H1 (cell line): ENCODE measurements at regions not wholly inside any gene's neighbourhood (a gene's known extent, or its start where the extent isn't known, plus 50 kb on each side); places are given as distances from the start of the nearest gene placed in this dataset.

Experiments
- ASH2L ChIP-seq: fragments of 200-600, 300-600 bp; sonication (generic); IDR thresholded peaks from one replicate; pipeline ENCODE4 v1.7.1; 2017; ENCODE audit warnings: low read length
- CHD7 ChIP-seq: fragments of 300-600 bp; sonication (generic); IDR thresholded peaks from 2 replicates; pipeline ENCODE4 v1.7.1; 2012; ENCODE audit warnings: low read length, moderate library complexity, mild to moderate bottlenecking, inconsistent platforms; ENCODE audit not compliant: insufficient replicate concordance
- CREB1 ChIP-seq: IDR thresholded peaks from 2 replicates; pipeline ENCODE4 v1.6.1; 2012; ENCODE audit warnings: inconsistent platforms
- KDM1A ChIP-seq: fragments of 200-600, 300-600 bp; sonication (generic); IDR thresholded peaks from 2 replicates; pipeline ENCODE4 v1.7.1; 2016; ENCODE audit warnings: mild to moderate bottlenecking, low read length, borderline replicate concordance
- KDM5A ChIP-seq: fragments of 200-600 bp; IDR thresholded peaks from 2 replicates; pipeline ENCODE4 v1.7.1; 2012; ENCODE audit warnings: mild to moderate bottlenecking, low read length, inconsistent platforms, mixed read lengths
- RBBP5 ChIP-seq: IDR thresholded peaks from 2 replicates; pipeline ENCODE4 v1.7.1; 2012; ENCODE audit warnings: low read depth, mild to moderate bottlenecking, inconsistent platforms, low read length, moderate library complexity, borderline replicate concordance
- SRF ChIP-seq: IDR thresholded peaks from 2 replicates; pipeline ENCODE4 v1.6.1; 2011; ENCODE audit warnings: mild to moderate bottlenecking, low read depth, low read length, moderate library complexity
- ZNF274 ChIP-seq: IDR thresholded peaks from 2 replicates; pipeline ENCODE4 v1.7.0; 2012; ENCODE audit warnings: low read length, borderline replicate concordance; ENCODE audit errors: extremely low read depth

GRCh38 chr13:62997038-62997599 is 1581.5 kb upstream of the PCDH20 start (continued):
- TF ChIP-seq CHD7 = no peak
- TF ChIP-seq ZNF274 = no peak
- TF ChIP-seq ASH2L = no peak
- no peak for TF ChIP-seq RBBP5
- no peak for TF ChIP-seq CREB1
- TF ChIP-seq KDM1A = no peak
- no peak for TF ChIP-seq KDM5A
- TF ChIP-seq SRF = no peak
- TF ChIP-seq, all 59 proteins: peak for 0
